Right lobe of liver (tissue), 6 donors: ENCODE measurements at regions not wholly inside any gene's neighbourhood (a gene's known extent, or its start where the extent isn't known, plus 50 kb on each side); places are given as distances from the start of the nearest gene placed in this dataset.

ENCODE experiments used
- ATAC-seq, 4 donors: fragments of 200-7000 bp; cut with Tn5 transposase; one replicate each; pipeline ENCODE4 v1.9.1; 2020; ENCODE audit warnings: mild to moderate bottlenecking in 4 of 4, moderate library complexity in 4 of 4
- DNase-seq, 3 donors: peaks; one replicate each; pipeline ENCODE4 v3.0.0-alpha.2; 2020
- H3K27ac ChIP-seq, 3 donors: fragments of 200-600 bp; one replicate each; pipeline ENCODE4 v1.8.0; 2022
- H3K27me3 ChIP-seq, 2 donors: fragments of 200-600 bp; one replicate each; pipeline ENCODE4 v1.8.0; 2022
- H3K36me3 ChIP-seq, 4 donors: fragments of 200-600 bp; sonication (generic) in 1 of 4; one replicate each; pipeline versions ENCODE4 v1.5.1 to v1.8.0; 2017 to 2022; ENCODE audit warnings: control low read depth in 1 of 4
- H3K4me1 ChIP-seq, 4 donors: fragments of 200-600 bp; sonication (generic) in 1 of 4; one replicate each; pipeline versions ENCODE4 v1.5.1 to v1.8.0; 2017 to 2022; ENCODE audit warnings: control low read depth in 1 of 4
- H3K4me3 ChIP-seq, 3 donors: fragments of 200-600 bp; one replicate each; pipeline ENCODE4 v1.8.0; 2022
- H3K9me3 ChIP-seq, 4 donors: fragments of 200-600 bp; sonication (generic) in 1 of 4; one replicate each; pipeline versions ENCODE4 v1.5.1 to v1.8.0; 2017 to 2022; ENCODE audit warnings: control low read depth in 1 of 4
- CTCF ChIP-seq, 4 donors: fragments of 200-600 bp in 3 of 4; fragments of 450-650 bp in 1 of 4; IDR thresholded peaks; one replicate each; pipeline versions ENCODE4 v1.5.1 to v1.8.0; 2016 to 2022; ENCODE audit warnings: antibody characterized with exemption in 4 of 4, mild to moderate bottlenecking in 2 of 4
- POLR2A ChIP-seq: fragments of 450-650 bp; IDR thresholded peaks from one replicate; pipeline ENCODE4 v1.6.1; 2017; ENCODE audit warnings: antibody characterized with exemption, mild to moderate bottlenecking
- WGBS: methylation state at CpG from one replicate; pipeline ENCODE4 v1.1.6; 2018; ENCODE audit warnings: low coverage, low lambda C conversion rate; ENCODE audit not compliant: insufficient coverage; ENCODE audit errors: missing lambda C conversion rate; 5-methylcytosine and 5-hydroxymethylcytosine counted together
- intact Hi-C, 2 donors: fragments of 100-400 bp; cut with DNase I; formaldehyde crosslinking; loops; one replicate each; pipeline versions ENCODE4 v1.11.2 to v1.14.1; 2022
- donor health status: DM: no; HTN: yes; CAD: no.
- donor health status: DM: no; HTN: no; CAD: no.
- donor health status: DM: no; HTN: no; CAD: no.
- donor health status: DM: no; HTN: yes; CAD: no.
- donor health status: DM: no; HTN: yes; CAD: no.

- Histone ChIP-seq H3K4me3 (no peak overlapping the region), H3K27ac (no peak overlapping the region), H3K27me3 (no peaks in the 10 kb centered on the region), H3K4me1 (no peaks in the 10 kb centered on the region), H3K36me3 (no peaks in the 10 kb centered on the region), H3K9me3 (no peaks in the 10 kb centered on the region)
- DNase-seq (no peak), ATAC-seq (no peak)
- WGBS = 66% methylated on average over 3 of the region's 3 CpGs
- intact Hi-C loops = no loop called here
- TF ChIP-seq POLR2A (no peak), CTCF (IDR thresholded peaks at IDR 0.05) (no peak)
Measured at GRCh38 chr15:94929282-94929681, 697.9 kb downstream of the MCTP2 start.

- TF ChIP-seq CTCF (IDR thresholded peaks at IDR 0.05) = no peak
- no peak for TF ChIP-seq POLR2A
- DNase-seq = no peak
- Histone ChIP-seq H3K9me3 (no peaks in the 10 kb centered on the region), H3K27me3 (no peaks in the 10 kb centered on the region), H3K4me3 (no peak overlapping the region), H3K4me1 (no peaks in the 10 kb centered on the region), H3K36me3 (no peaks in the 10 kb centered on the region), H3K27ac (no peak overlapping the region)
- 43% methylated on average over 4 of the region's 4 CpGs for WGBS
- no peak for ATAC-seq
- intact Hi-C loops = loop anchor here in 1 of 2 donors (10.0 kb wide), 1 partner anchor 56 kb away; no protein-coding TSS in a partner anchor
Measured at GRCh38 chr15:94930441-94930840, 699.1 kb downstream of the MCTP2 start.

GRCh38 chr15:94930960-94931359 is 699.6 kb downstream of the MCTP2 start:
- no peaks in the 10 kb centered on the region for H3K27me3 ChIP-seq
- no peak for TF ChIP-seq CTCF (IDR thresholded peaks at IDR 0.05)
- TF ChIP-seq POLR2A = no peak
- intact Hi-C loops = loop anchor here in 1 of 2 donors (10.0 kb wide), 1 partner anchor 56 kb away; no protein-coding TSS in a partner anchor
- no peak for DNase-seq
- WGBS = 55% methylated on average over 4 of the region's 4 CpGs
- H3K9me3 ChIP-seq = no peaks in the 10 kb centered on the region
- H3K4me1 ChIP-seq = no peaks in the 10 kb centered on the region
- no peaks in the 10 kb centered on the region for H3K36me3 ChIP-seq
- no peak overlapping the region for H3K4me3 ChIP-seq
- no peak overlapping the region for H3K27ac ChIP-seq
- no peak for ATAC-seq

- no peaks in the 10 kb centered on the region for H3K4me1 ChIP-seq
- WGBS = 100% methylated on average over 1 of the region's 3 CpGs
- H3K4me3 ChIP-seq = no peak overlapping the region
- no peak for ATAC-seq
- H3K27me3 ChIP-seq = no peaks in the 10 kb centered on the region
- no peaks in the 10 kb centered on the region for H3K9me3 ChIP-seq
- DNase-seq = no peak
- intact Hi-C loops = loop anchor here in 1 of 2 donors (10.0 kb wide), 1 partner anchor 60 kb away; no protein-coding TSS in a partner anchor
- TF ChIP-seq CTCF (IDR thresholded peaks at IDR 0.05) = no peak
- TF ChIP-seq POLR2A = no peak
- no peak overlapping the region for H3K27ac ChIP-seq
- H3K36me3 ChIP-seq = no peaks in the 10 kb centered on the region
Measured at GRCh38 chr15:94934440-94934839, 703.1 kb downstream of the MCTP2 start.

GRCh38 chr15:94937242-94937641 is 705.9 kb downstream of the MCTP2 start:
- Histone ChIP-seq H3K4me3 (no peak overlapping the region), H3K27ac (no peak overlapping the region), H3K27me3 (no peaks in the 10 kb centered on the region), H3K36me3 (no peaks in the 10 kb centered on the region), H3K4me1 (no peaks in the 10 kb centered on the region), H3K9me3 (no peaks in the 10 kb centered on the region)
- 48% methylated on average over 2 of the region's 2 CpGs for WGBS
- intact Hi-C loops = loop anchor here in 1 of 2 donors (10.0 kb wide), 1 partner anchor 62 kb away; no protein-coding TSS in a partner anchor
- DNase-seq (no peak), ATAC-seq (no peak)
- TF ChIP-seq POLR2A = no peak
- no peak for TF ChIP-seq CTCF (IDR thresholded peaks at IDR 0.05)
